Colonic mucosa (tissue), 4 donors: ENCODE measurements at regions not wholly inside any gene's neighbourhood (a gene's known extent, or its start where the extent isn't known, plus 50 kb on each side); places are given as distances from the start of the nearest gene placed in this dataset.
A peak's percentile ranks its signal among the peaks of the same experiment; 100 is the strongest.

ENCODE experiments used
- DNase-seq: peaks from one replicate; pipeline ENCODE4 v3.0.0-alpha.2; 2020
- H3K27ac ChIP-seq: fragments of 200-600 bp; one replicate; pipeline ENCODE4 v1.8.0; 2021
- H3K27me3 ChIP-seq: fragments of 200-600 bp; one replicate; pipeline ENCODE4 v1.8.0; 2021
- H3K36me3 ChIP-seq: fragments of 200-600 bp; one replicate; pipeline ENCODE4 v1.8.0; 2021
- H3K4me1 ChIP-seq: fragments of 200-600 bp; one replicate; pipeline ENCODE4 v1.8.0; 2021; ENCODE audit warnings: mild to moderate bottlenecking
- H3K4me3 ChIP-seq: fragments of 200-600 bp; one replicate; pipeline ENCODE4 v1.8.0; 2021
- H3K9ac ChIP-seq, 2 donors: one replicate each; pipeline ENCODE4 v1.7.0; 2013; ENCODE audit warnings: control low read depth in 2 of 2, low read depth in 2 of 2, low read length in 2 of 2
- H3K9me3 ChIP-seq: fragments of 200-600 bp; one replicate; pipeline ENCODE4 v1.8.0; 2021
- intact Hi-C: fragments of 100-400 bp; cut with DNase I; formaldehyde crosslinking; loops from one replicate; pipeline ENCODE4 v1.14.1; 2022
- TF ChIP-seq, protein P1 (sequence below): fragments of 200-600 bp; IDR thresholded peaks from one replicate; pipeline ENCODE4 v1.8.0; 2022; ENCODE audit warnings: antibody characterized with exemption, mild to moderate bottlenecking
- donor health status: healthy.
- donor health status: DM: no; HTN: no; CAD: no.
- donor health status: DM: no; HTN: no; CAD: no.

GRCh38 chrX:118225711-118226428 lies 109.3 kb upstream of the KLHL13 start:
- H3K4me1 ChIP-seq = no peaks in the 10 kb centered on the region
- no peaks in the 10 kb centered on the region for H3K36me3 ChIP-seq
- no peak overlapping the region for H3K27ac ChIP-seq
- no peaks in the 10 kb centered on the region for H3K9me3 ChIP-seq
- TF ChIP-seq, protein P1, sequence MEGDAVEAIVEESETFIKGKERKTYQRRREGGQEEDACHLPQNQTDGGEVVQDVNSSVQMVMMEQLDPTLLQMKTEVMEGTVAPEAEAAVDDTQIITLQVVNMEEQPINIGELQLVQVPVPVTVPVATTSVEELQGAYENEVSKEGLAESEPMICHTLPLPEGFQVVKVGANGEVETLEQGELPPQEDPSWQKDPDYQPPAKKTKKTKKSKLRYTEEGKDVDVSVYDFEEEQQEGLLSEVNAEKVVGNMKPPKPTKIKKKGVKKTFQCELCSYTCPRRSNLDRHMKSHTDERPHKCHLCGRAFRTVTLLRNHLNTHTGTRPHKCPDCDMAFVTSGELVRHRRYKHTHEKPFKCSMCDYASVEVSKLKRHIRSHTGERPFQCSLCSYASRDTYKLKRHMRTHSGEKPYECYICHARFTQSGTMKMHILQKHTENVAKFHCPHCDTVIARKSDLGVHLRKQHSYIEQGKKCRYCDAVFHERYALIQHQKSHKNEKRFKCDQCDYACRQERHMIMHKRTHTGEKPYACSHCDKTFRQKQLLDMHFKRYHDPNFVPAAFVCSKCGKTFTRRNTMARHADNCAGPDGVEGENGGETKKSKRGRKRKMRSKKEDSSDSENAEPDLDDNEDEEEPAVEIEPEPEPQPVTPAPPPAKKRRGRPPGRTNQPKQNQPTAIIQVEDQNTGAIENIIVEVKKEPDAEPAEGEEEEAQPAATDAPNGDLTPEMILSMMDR = peak; percentile 21
- no peak overlapping the region for H3K9ac ChIP-seq
- intact Hi-C loops = no loop called here
- no peak for DNase-seq
- H3K4me3 ChIP-seq = no peak overlapping the region
- H3K27me3 ChIP-seq = peaks cover 5% of the 10 kb centered on the region

GRCh38 chrX:118228041-118228440 lies 111.4 kb upstream of the KLHL13 start:
- peaks cover under 1% of the 10 kb centered on the region for H3K27me3 ChIP-seq
- intact Hi-C loops = no loop called here
- H3K9ac ChIP-seq = no peak overlapping the region
- H3K36me3 ChIP-seq = no peaks in the 10 kb centered on the region
- no peaks in the 10 kb centered on the region for H3K9me3 ChIP-seq
- DNase-seq = no peak
- TF ChIP-seq, protein P1 = no peak
- no peaks in the 10 kb centered on the region for H3K4me1 ChIP-seq
- no peak overlapping the region for H3K27ac ChIP-seq
- H3K4me3 ChIP-seq = no peak overlapping the region

DNA sequence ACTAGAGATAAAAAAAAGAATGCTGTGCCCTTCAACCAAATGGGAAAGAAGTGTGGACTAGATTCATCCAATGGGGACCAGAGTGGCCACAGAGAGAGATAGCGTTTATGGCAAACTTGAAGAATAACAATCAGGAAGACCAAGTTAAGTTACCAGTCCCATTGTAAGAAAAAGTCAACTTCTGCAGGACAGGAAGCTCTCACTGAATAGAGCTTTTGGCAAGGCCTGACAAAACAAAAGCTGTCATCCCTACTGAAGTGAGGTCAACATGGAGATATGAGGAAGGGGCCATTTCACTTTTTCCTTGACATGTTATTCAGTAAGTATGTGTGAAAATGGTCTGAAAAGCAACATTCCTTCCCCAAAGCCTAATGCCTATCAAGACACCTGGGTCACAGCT lies 111.8 kb upstream of the KLHL13 start:
- Histone ChIP-seq H3K27me3 (no peaks in the 10 kb centered on the region), H3K4me3 (no peak overlapping the region), H3K4me1 (no peaks in the 10 kb centered on the region), H3K9ac (no peak overlapping the region), H3K9me3 (no peaks in the 10 kb centered on the region), H3K27ac (no peak overlapping the region), H3K36me3 (no peaks in the 10 kb centered on the region)
- no peak for DNase-seq
- intact Hi-C loops = no loop called here
- TF ChIP-seq, protein P1 = no peak

DNA sequence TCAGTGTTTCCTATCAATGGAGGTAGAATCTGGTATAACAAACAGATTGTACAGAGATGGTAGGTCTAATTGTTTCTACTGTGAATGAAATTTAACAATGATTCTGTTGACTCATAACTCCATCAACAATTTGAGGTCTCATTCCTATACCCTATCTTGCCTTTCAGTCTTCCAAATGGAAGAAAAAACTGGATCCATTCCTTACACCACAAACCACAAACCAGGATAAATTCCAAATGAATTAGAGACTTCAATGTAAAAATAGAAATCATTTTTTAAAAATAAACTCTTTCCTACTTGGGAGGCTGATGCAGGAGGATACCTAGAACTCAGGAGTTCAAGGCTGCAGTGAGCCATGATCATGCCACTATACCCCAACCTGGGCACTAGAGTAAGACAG lies 114.4 kb upstream of the WDR44 start:
- intact Hi-C loops = no loop called here
- TF ChIP-seq, protein P1 = no peak
- H3K27ac ChIP-seq = no peak overlapping the region

DNA sequence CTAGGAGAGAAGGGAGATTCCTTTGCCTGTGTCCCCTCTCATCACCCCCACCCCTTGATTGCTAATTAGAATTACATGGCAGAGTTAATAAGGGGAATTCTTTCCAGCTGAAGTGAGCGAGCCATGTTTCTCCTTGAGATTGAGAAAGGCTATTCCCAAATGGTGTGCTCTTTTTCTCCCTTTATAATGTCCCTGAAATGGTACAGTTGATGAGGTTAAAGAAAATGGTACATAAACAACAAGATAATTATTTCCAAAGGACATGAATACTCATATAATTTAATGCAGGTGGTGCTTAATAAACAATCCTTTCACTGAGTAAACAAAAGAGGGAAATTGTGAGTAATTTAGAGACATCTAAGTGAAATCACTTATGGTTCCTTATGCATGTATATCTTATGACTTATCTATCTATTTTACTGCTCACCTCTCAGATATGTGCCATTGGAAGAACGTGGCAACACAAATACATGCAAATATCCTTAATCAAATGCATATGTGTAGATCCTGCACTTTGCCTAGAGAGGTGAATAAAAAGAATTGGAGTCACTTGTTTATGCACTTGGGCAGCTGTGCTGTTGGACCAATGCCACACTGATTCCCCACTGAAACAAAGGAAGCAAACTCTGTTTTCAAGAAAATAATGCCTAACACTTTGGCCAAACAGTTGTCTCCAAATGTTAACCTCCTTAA lies 106.6 kb upstream of the WDR44 start:
- no peaks in the 10 kb centered on the region for H3K9me3 ChIP-seq
- intact Hi-C loops = no loop called here
- H3K27me3 ChIP-seq = no peaks in the 10 kb centered on the region
- no peaks in the 10 kb centered on the region for H3K36me3 ChIP-seq
- H3K4me1 ChIP-seq = no peaks in the 10 kb centered on the region
- DNase-seq = no peak
- TF ChIP-seq, protein P1 = no peak
- no peak overlapping the region for H3K4me3 ChIP-seq
- H3K9ac ChIP-seq = no peak overlapping the region
- H3K27ac ChIP-seq = no peak overlapping the region

More for the DNA sequence above, 114.4 kb upstream of the WDR44 start:
- Histone ChIP-seq H3K27me3 (no peaks in the 10 kb centered on the region), H3K9ac (no peak overlapping the region), H3K4me3 (no peak overlapping the region), H3K36me3 (no peaks in the 10 kb centered on the region), H3K9me3 (no peaks in the 10 kb centered on the region), H3K4me1 (no peaks in the 10 kb centered on the region)
- no peak for DNase-seq
